Liver (tissue), 3 donors: ENCODE measurements at regions not wholly inside any gene's neighbourhood (a gene's known extent, or its start where the extent isn't known, plus 50 kb on each side); places are given as distances from the start of the nearest gene placed in this dataset.

Experiments
- ATF3 ChIP-seq: IDR thresholded peaks from 2 replicates; pipeline ENCODE4 v1.6.1; 2016; ENCODE audit warnings: antibody characterized with exemption
- CTCF ChIP-seq: fragments of 150-350 bp; IDR thresholded peaks from 2 replicates; pipeline ENCODE4 v1.5.1; 2017; ENCODE audit warnings: improper control_type of control experiment, low read depth, low read length; ENCODE audit not compliant: missing input control
- HNF4G ChIP-seq: IDR thresholded peaks from 2 replicates; pipeline ENCODE4 v1.6.1; 2016; ENCODE audit warnings: antibody characterized with exemption
- RAD21 ChIP-seq, 2 donors: IDR thresholded peaks; 2 replicates each; pipeline ENCODE4 v1.6.1; 2016; ENCODE audit warnings: antibody characterized with exemption in 2 of 2, mild to moderate bottlenecking in 2 of 2
- donor health status: healthy.
- donor health status: healthy.

GRCh38 chr12:59282999-59283398 is 312.8 kb upstream of the SLC16A7 start:
- no peak for TF ChIP-seq ATF3
- no peak for TF ChIP-seq RAD21 (IDR thresholded peaks at IDR 0.05)
- TF ChIP-seq HNF4G, result no peak
- no peak for TF ChIP-seq CTCF
